H9 (cell line): ENCODE measurements at regions not wholly inside any gene's neighbourhood (a gene's known extent, or its start where the extent isn't known, plus 50 kb on each side); places are given as distances from the start of the nearest gene placed in this dataset.

Source experiments
- DNase-seq: peaks from one replicate; pipeline ENCODE4 v3.0.0-alpha.2; 2017
- H2AFZ ChIP-seq: one replicate; pipeline ENCODE4 v1.6.1; 2013; ENCODE audit warnings: mild to moderate bottlenecking, low read length, control low read depth, moderate library complexity
- H2AK5ac ChIP-seq: 2 replicates; pipeline ENCODE4 v1.6.1; 2013; ENCODE audit warnings: low read length, control low read depth, mixed read lengths; ENCODE audit not compliant: insufficient read length
- H2BK120ac ChIP-seq: one replicate; pipeline ENCODE4 v1.6.1; 2013; ENCODE audit warnings: low read depth, mild to moderate bottlenecking, low read length, control low read depth, inconsistent platforms; ENCODE audit not compliant: poor library complexity, severe bottlenecking
- H2BK12ac ChIP-seq: 2 replicates; pipeline ENCODE4 v1.6.1; 2013; ENCODE audit warnings: low read length, control low read depth, mixed read lengths, low read depth; ENCODE audit not compliant: insufficient read length
- H2BK15ac ChIP-seq: 2 replicates; pipeline ENCODE4 v1.6.1; 2013; ENCODE audit warnings: low read depth, low read length, control low read depth
- H2BK20ac ChIP-seq: one replicate; pipeline ENCODE4 v1.6.1; 2013; ENCODE audit warnings: low read depth, mild to moderate bottlenecking, low read length, control low read depth, inconsistent platforms; ENCODE audit not compliant: poor library complexity, severe bottlenecking
- H2BK5ac ChIP-seq: 2 replicates; pipeline ENCODE4 v1.6.1; 2013; ENCODE audit warnings: low read length, control low read depth, mixed read lengths; ENCODE audit not compliant: insufficient read length
- H3K14ac ChIP-seq: 2 replicates; pipeline ENCODE4 v1.6.1; 2013; ENCODE audit warnings: low read length, control low read depth; ENCODE audit not compliant: insufficient read depth
- H3K18ac ChIP-seq: 2 replicates; pipeline ENCODE4 v1.6.1; 2013; ENCODE audit warnings: low read depth, mild to moderate bottlenecking, mixed read lengths, low read length, control low read depth; ENCODE audit not compliant: insufficient read length
- H3K23ac ChIP-seq: 2 replicates; pipeline ENCODE4 v1.6.1; 2013; ENCODE audit warnings: low read length, control low read depth, mixed read lengths, low read depth; ENCODE audit not compliant: insufficient read length
- H3K23me2 ChIP-seq: 2 replicates; pipeline ENCODE4 v1.6.1; 2013; ENCODE audit warnings: low read depth, mild to moderate bottlenecking, mixed read lengths, low read length, control low read depth; ENCODE audit not compliant: insufficient read length, poor library complexity, severe bottlenecking
- H3K27ac ChIP-seq: 2 replicates; pipeline ENCODE4 v1.5.1; 2013; ENCODE audit warnings: low read length, control low read depth, mixed read lengths, low read depth; ENCODE audit not compliant: insufficient read length
- H3K27me3 ChIP-seq: 2 replicates; pipeline ENCODE4 v1.6.1; 2013; ENCODE audit warnings: low read length, control low read depth, inconsistent platforms; ENCODE audit not compliant: insufficient read depth
- H3K4ac ChIP-seq: 2 replicates; pipeline ENCODE4 v1.6.1; 2013; ENCODE audit warnings: low read depth, mild to moderate bottlenecking, control low read depth, inconsistent platforms, low read length, moderate library complexity
- H3K4me1 ChIP-seq: 2 replicates; pipeline ENCODE4 v1.6.1; 2013; ENCODE audit warnings: low read length, control low read depth, inconsistent platforms; ENCODE audit not compliant: insufficient read depth
- H3K4me2 ChIP-seq: 2 replicates; pipeline ENCODE4 v1.6.1; 2013; ENCODE audit warnings: low read length, control low read depth, mixed read lengths; ENCODE audit not compliant: insufficient read length, insufficient read depth
- H3K56ac ChIP-seq: 2 replicates; pipeline ENCODE4 v1.6.1; 2013; ENCODE audit warnings: low read depth, mild to moderate bottlenecking, mixed read lengths, low read length, control low read depth; ENCODE audit not compliant: insufficient read length
- H3K79me1 ChIP-seq: 2 replicates; pipeline ENCODE4 v1.6.1; 2013; ENCODE audit warnings: low read depth, mild to moderate bottlenecking, moderate library complexity, low read length, control low read depth, inconsistent platforms; ENCODE audit not compliant: insufficient read depth, poor library complexity, severe bottlenecking
- H3K79me2 ChIP-seq: 2 replicates; pipeline ENCODE4 v1.6.1; 2013; ENCODE audit warnings: low read length, control low read depth, inconsistent platforms; ENCODE audit not compliant: insufficient read depth
- H3K9ac ChIP-seq: 2 replicates; pipeline ENCODE4 v1.6.1; 2013; ENCODE audit warnings: low read length, control low read depth, mixed read lengths; ENCODE audit not compliant: insufficient read length; ENCODE audit errors: extremely low read depth
- H3K9me3 ChIP-seq: one replicate; pipeline ENCODE4 v1.6.1; 2013; ENCODE audit warnings: low read depth, low read length, inconsistent platforms; ENCODE audit not compliant: control insufficient read depth
- H3T11ph ChIP-seq: one replicate; pipeline ENCODE4 v1.6.1; 2013; ENCODE audit warnings: mild to moderate bottlenecking, low read length, control low read depth, inconsistent platforms
- H4K20me1 ChIP-seq: one replicate; pipeline ENCODE4 v1.6.1; 2013; ENCODE audit not compliant: control insufficient read depth, insufficient read length, insufficient read depth
- H4K5ac ChIP-seq: 2 replicates; pipeline ENCODE4 v1.6.1; 2013; ENCODE audit warnings: low read depth, mild to moderate bottlenecking, mixed read lengths, low read length, control low read depth; ENCODE audit not compliant: insufficient read length
- H4K8ac ChIP-seq: replicated peaks from 2 replicates; pipeline ENCODE4 v1.6.1; 2013; ENCODE audit warnings: low read length, control low read depth, mixed read lengths, low read depth; ENCODE audit not compliant: insufficient read length
- H4K91ac ChIP-seq: 2 replicates; pipeline ENCODE4 v1.6.1; 2013; ENCODE audit warnings: low read depth, mild to moderate bottlenecking, moderate library complexity, mixed read lengths, low read length, control low read depth; ENCODE audit not compliant: insufficient read length
- H3K27ac Mint-ChIP-seq, 3 experiments: 2 replicates in 2 of 3; 3 replicates in 1 of 3; pipeline ENCODE4 v1.8.0; 2020 to 2021; ENCODE audit warnings: mixed read lengths in 3 of 3, mild to moderate bottlenecking in 1 of 3, moderate library complexity in 1 of 3
- H3K27me3 Mint-ChIP-seq: 2 replicates; pipeline ENCODE4 v1.8.0; 2021; ENCODE audit warnings: low read depth, mild to moderate bottlenecking, moderate library complexity, mixed read lengths
- H3K36me3 Mint-ChIP-seq, 3 experiments: 2 replicates in 2 of 3; 3 replicates in 1 of 3; pipeline ENCODE4 v1.8.0; 2020 to 2021; ENCODE audit warnings: low read depth in 3 of 3, mixed read lengths in 3 of 3; ENCODE audit not compliant: insufficient read depth in 1 of 3
- H3K4me1 Mint-ChIP-seq, 2 experiments: 2 replicates each; pipeline ENCODE4 v1.8.0; 2020; ENCODE audit warnings: mixed read lengths in 2 of 2
- H3K4me3 Mint-ChIP-seq, 2 experiments: 2 replicates in 1 of 2; 3 replicates in 1 of 2; pipeline ENCODE4 v1.8.0; 2020 to 2021; ENCODE audit warnings: mild to moderate bottlenecking in 2 of 2, mixed read lengths in 2 of 2, moderate library complexity in 1 of 2
- H3K9me3 Mint-ChIP-seq, 2 experiments: 2 replicates in 1 of 2; 3 replicates in 1 of 2; pipeline ENCODE4 v1.8.0; 2020; ENCODE audit warnings: mild to moderate bottlenecking in 2 of 2, mixed read lengths in 2 of 2, moderate library complexity in 1 of 2
- CTCF ChIP-seq: fragments of 200-600 bp; sonication (generic); conservative IDR thresholded peaks from 3 replicates; pipeline ENCODE4 v1.8.0; 2021; ENCODE audit warnings: antibody characterized with exemption, mild to moderate bottlenecking
- WGBS: extraction: QIAGEN DNeasy Blood & Tissue Kit; methylation state at CpG from one replicate; pipeline ENCODE4 v1.1.7; 2013; ENCODE audit warnings: missing lambda C conversion rate, low lambda C conversion rate, mixed read lengths; ENCODE audit not compliant: insufficient read length; ENCODE audit errors: extremely low coverage; 5-methylcytosine and 5-hydroxymethylcytosine counted together

GRCh38 chr6:168925671-168926070, 328.0 kb downstream of the THBS2 start:
- H3K27me3 ChIP-seq, result no peaks in the 10 kb centered on the region
- Mint-ChIP-seq H3K9me3 (peaks cover 12 to 19% of the 10 kb centered on the region in 2 experiments), H3K4me1 (peaks cover 8 to 9% of the 10 kb centered on the region in 2 experiments), H3K36me3 (peaks cover 2 to 19% (median 16%) of the 10 kb centered on the region in 3 experiments; a peak in 6 of 7 replicates), H3K4me3 (no peak overlapping the region), H3K27me3 (peaks cover 1% of the 10 kb centered on the region; the same call in 1 of the 2 replicates), H3K27ac (peak overlapping the region in 2 of 3 experiments; percentile 9 to 56; a peak in 2 of 7 replicates)
- no peak overlapping the region for H3T11ph ChIP-seq
- H3K27ac ChIP-seq, result no peak overlapping the region
- H2BK120ac ChIP-seq, result no peak overlapping the region
- H3K79me2 ChIP-seq, result no peaks in the 10 kb centered on the region
- no peak overlapping the region for H3K23ac ChIP-seq
- H3K4ac ChIP-seq, result no peak overlapping the region
- no peaks in the 10 kb centered on the region for H4K20me1 ChIP-seq
- H4K8ac ChIP-seq, result no peak overlapping the region
- H2BK12ac ChIP-seq, result no peak overlapping the region
- H3K9ac ChIP-seq, result no peak overlapping the region
- no peak overlapping the region for H2AFZ ChIP-seq
- H4K5ac ChIP-seq, result no peak overlapping the region
- no peak overlapping the region for H3K18ac ChIP-seq
- H2AK5ac ChIP-seq, result no peak overlapping the region
- H3K4me2 ChIP-seq, result no peak overlapping the region
- H2BK5ac ChIP-seq, result no peak overlapping the region
- WGBS, result no CpG with 5 or more reads among the region's 11 CpGs
- no peaks in the 10 kb centered on the region for H3K23me2 ChIP-seq
- H2BK15ac ChIP-seq, result no peak overlapping the region
- no peak overlapping the region for H4K91ac ChIP-seq
- H3K79me1 ChIP-seq, result no peaks in the 10 kb centered on the region
- no peak overlapping the region for H3K14ac ChIP-seq
- H2BK20ac ChIP-seq, result no peak overlapping the region
- DNase-seq, result no peak
- H3K9me3 ChIP-seq, result peaks cover 1% of the 10 kb centered on the region
- no peak for TF ChIP-seq CTCF
- H3K56ac ChIP-seq, result no peak overlapping the region
- H3K4me1 ChIP-seq, result peaks cover 7% of the 10 kb centered on the region; the same call in 1 of the 2 replicates
